ENCODE measurements at regions not wholly inside any gene's neighbourhood (a gene's known extent, or its start where the extent isn't known, plus 50 kb on each side); places are given as distances from the start of the nearest gene placed in this dataset.

DNA sequence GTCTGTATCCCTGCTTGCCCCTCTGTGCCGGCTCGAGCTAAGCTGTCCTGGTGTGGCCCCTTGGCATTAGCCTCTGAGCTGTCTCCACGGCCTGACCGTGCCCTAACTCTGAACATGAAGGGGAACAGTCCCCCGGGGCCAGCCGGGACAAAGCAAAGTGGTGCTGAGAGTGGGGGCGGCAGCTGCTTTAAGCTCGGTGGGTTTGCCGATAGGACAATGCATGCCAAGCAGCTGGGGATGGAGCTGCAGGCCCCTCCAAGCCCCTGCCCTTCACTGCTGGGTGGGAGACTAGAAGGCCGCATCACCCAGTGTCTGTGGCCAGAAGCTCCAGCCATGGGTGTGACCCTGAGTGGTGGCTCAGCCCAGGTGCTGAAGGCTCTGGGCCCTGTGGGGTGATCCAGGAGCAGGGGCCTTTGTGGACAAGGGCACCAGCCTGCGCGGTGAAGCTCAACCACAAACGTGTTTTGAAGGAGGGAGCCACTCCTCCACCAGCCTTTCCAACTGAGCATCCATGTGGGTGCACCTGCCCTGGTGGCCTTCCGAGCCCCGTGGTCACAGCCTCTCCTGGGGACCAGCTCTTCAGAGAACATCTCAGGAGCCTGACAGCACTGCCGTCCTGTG is 242.5 kb downstream of the ERMARD start:
- TF ChIP-seq POLR2A (IDR thresholded peaks at IDR 0.05) (no peak), CTCF (IDR thresholded peaks at IDR 0.05) (no peak)

Measured in body of pancreas (tissue), 4 donors.